ENCODE measurements at regions not wholly inside any gene's neighbourhood (a gene's known extent, or its start where the extent isn't known, plus 50 kb on each side); places are given as distances from the start of the nearest gene placed in this dataset.

- no peak for TF ChIP-seq CTCF (conservative IDR thresholded peaks at IDR 0.05; ENCODE audit: low read length)
- TF ChIP-seq EZH2phosphoT487 (IDR thresholded peaks at IDR 0.05; ENCODE audit: borderline replicate concordance, low read depth, low read length) = no peak
Measured at GRCh38 chr3:17836919-17837318, 94.5 kb upstream of the TBC1D5 start.
